ENCODE measurements at regions not wholly inside any gene's neighbourhood (a gene's known extent, or its start where the extent isn't known, plus 50 kb on each side); places are given as distances from the start of the nearest gene placed in this dataset.

DNA sequence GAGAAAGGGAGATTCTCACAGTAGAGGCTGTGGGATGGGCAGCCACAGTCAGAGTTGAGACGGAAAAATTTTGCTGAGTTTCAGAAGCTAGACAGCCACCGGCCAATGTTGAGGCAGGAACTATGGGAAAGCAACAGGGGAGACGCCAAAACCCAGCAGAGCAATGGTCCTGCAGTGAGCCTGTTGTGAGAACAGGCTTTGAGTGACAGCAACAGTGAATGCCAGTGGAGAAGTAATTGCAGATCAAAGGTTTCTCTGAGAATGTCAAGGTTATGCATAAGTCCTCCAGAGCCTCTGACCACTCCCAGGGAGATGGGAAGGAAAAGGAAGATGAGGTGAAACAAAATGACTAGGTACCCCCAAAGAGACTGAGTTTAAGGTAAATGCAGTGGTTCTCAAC, 54.2 kb upstream of the DAAM1 start:
- H3K9me2 ChIP-seq (ENCODE audit: insufficient read depth), result no peaks in the 10 kb centered on the region
- POLR2A ChIA-PET, result no interaction called here
- no peaks in the 10 kb centered on the region for H3K4me1 ChIP-seq (ENCODE audit: control insufficient read depth in 1 of 2, insufficient read depth in 2 of 2, low read length in 2 of 2)
- H3K79me2 ChIP-seq (ENCODE audit: insufficient read depth, low read length), result no peaks in the 10 kb centered on the region
- no peak overlapping the region for H2AFZ ChIP-seq (ENCODE audit: low read depth, low read length, poor library complexity, severe bottlenecking)
- no TSS peak for BruUV-seq (replicated peaks)
- no peak overlapping the region for H3K4me2 ChIP-seq (ENCODE audit: low read length)
- H3K9ac ChIP-seq (ENCODE audit: low read length), result no peak overlapping the region
- TF ChIP-seq ZNF274 (IDR thresholded peaks at IDR 0.05; ENCODE audit: low read depth, low read length), result no peak
- TF ChIP-seq, protein P1, sequence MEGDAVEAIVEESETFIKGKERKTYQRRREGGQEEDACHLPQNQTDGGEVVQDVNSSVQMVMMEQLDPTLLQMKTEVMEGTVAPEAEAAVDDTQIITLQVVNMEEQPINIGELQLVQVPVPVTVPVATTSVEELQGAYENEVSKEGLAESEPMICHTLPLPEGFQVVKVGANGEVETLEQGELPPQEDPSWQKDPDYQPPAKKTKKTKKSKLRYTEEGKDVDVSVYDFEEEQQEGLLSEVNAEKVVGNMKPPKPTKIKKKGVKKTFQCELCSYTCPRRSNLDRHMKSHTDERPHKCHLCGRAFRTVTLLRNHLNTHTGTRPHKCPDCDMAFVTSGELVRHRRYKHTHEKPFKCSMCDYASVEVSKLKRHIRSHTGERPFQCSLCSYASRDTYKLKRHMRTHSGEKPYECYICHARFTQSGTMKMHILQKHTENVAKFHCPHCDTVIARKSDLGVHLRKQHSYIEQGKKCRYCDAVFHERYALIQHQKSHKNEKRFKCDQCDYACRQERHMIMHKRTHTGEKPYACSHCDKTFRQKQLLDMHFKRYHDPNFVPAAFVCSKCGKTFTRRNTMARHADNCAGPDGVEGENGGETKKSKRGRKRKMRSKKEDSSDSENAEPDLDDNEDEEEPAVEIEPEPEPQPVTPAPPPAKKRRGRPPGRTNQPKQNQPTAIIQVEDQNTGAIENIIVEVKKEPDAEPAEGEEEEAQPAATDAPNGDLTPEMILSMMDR (IDR thresholded peaks at IDR 0.05 in 2 of 3, conservative IDR thresholded peaks at IDR 0.05 in 1 of 3; ENCODE audit: borderline replicate concordance in 1 of 3, insufficient read depth in 1 of 3, low read depth in 2 of 3, low read length in 2 of 3), result no peak
- H4K20me1 ChIP-seq (ENCODE audit: insufficient read depth), result no peaks in the 10 kb centered on the region
- ATAC-seq (no peak), DNase-seq (ENCODE audit: low read depth, low spot score) (no peak)
- no peaks in the 10 kb centered on the region for H3K27me3 ChIP-seq (ENCODE audit: insufficient read depth, low read length)
- no peak overlapping the region for H3K27ac ChIP-seq (ENCODE audit: low read depth, low read length)
- RAD21 ChIA-PET (ENCODE audit: low non-redundant PET in 1 of 2, low total read pairs in 2 of 2, uncharacterized antibody in 2 of 2, unreplicated experiment in 2 of 2), result interaction anchor here in 1 of 2 experiments (1.6 kb wide), 1 partner anchor 309 kb away, joined by 3 read pairs; no protein-coding TSS in a partner anchor
- CTCF ChIA-PET, result no interaction called here
- no peak overlapping the region for H3K4me3 ChIP-seq (replicated peaks in 1 of 2; ENCODE audit: low read depth in 1 of 2, low read length in 2 of 2)
- H3K36me3 ChIP-seq (ENCODE audit: control insufficient read depth in 1 of 2, insufficient read depth in 2 of 2, low read length in 2 of 2), result no peaks in the 10 kb centered on the region
- no peaks in the 10 kb centered on the region for H3K9me3 ChIP-seq (ENCODE audit: control insufficient read depth in 1 of 2, insufficient read depth in 1 of 2, low read depth in 1 of 2, low read length in 2 of 2)
- intact Hi-C loops (cut with micrococcal nuclease), result no loop called here

- no peaks in the 10 kb centered on the region for H3K9me2 ChIP-seq (ENCODE audit: insufficient read depth)
- H3K4me3 ChIP-seq (replicated peaks in 1 of 2; ENCODE audit: low read depth in 1 of 2, low read length in 2 of 2), result no peak overlapping the region
- H3K4me1 ChIP-seq (ENCODE audit: control insufficient read depth in 1 of 2, insufficient read depth in 2 of 2, low read length in 2 of 2), result no peaks in the 10 kb centered on the region
- no peaks in the 10 kb centered on the region for H3K27me3 ChIP-seq (ENCODE audit: insufficient read depth, low read length)
- intact Hi-C loops (cut with micrococcal nuclease), result no loop called here
- H4K20me1 ChIP-seq (ENCODE audit: insufficient read depth), result no peaks in the 10 kb centered on the region
- no TSS peak for BruUV-seq (replicated peaks)
- no peaks in the 10 kb centered on the region for H3K36me3 ChIP-seq (ENCODE audit: control insufficient read depth in 1 of 2, insufficient read depth in 2 of 2, low read length in 2 of 2)
- DNase-seq (ENCODE audit: low read depth, low spot score) (no peak), ATAC-seq (no peak)
- ChIA-PET POLR2A (no interaction called here), CTCF (no interaction called here), RAD21 (ENCODE audit: low non-redundant PET in 1 of 2, low total read pairs in 2 of 2, uncharacterized antibody in 2 of 2, unreplicated experiment in 2 of 2) (no interaction called here)
- no peak overlapping the region for H3K9ac ChIP-seq (ENCODE audit: low read length)
- H3K9me3 ChIP-seq (ENCODE audit: control insufficient read depth in 1 of 2, insufficient read depth in 1 of 2, low read depth in 1 of 2, low read length in 2 of 2), result no peaks in the 10 kb centered on the region
- no peak overlapping the region for H2AFZ ChIP-seq (ENCODE audit: low read depth, low read length, poor library complexity, severe bottlenecking)
- no peaks in the 10 kb centered on the region for H3K79me2 ChIP-seq (ENCODE audit: insufficient read depth, low read length)
- no peak overlapping the region for H3K27ac ChIP-seq (ENCODE audit: low read depth, low read length)
- H3K4me2 ChIP-seq (ENCODE audit: low read length), result no peak overlapping the region
- TF ChIP-seq SRF (IDR thresholded peaks at IDR 0.05; ENCODE audit: low read depth) (no peak), CBX3 (IDR thresholded peaks at IDR 0.05; ENCODE audit: low read depth) (no peak), ATF3 (IDR thresholded peaks at IDR 0.05) (no peak), ZFX (IDR thresholded peaks at IDR 0.05) (no peak), EZH2phosphoT487 (IDR thresholded peaks at IDR 0.05; ENCODE audit: borderline replicate concordance) (no peak), EZH2 (IDR thresholded peaks at IDR 0.05) (no peak), ELF1 (IDR thresholded peaks at IDR 0.05; ENCODE audit: borderline replicate concordance, low read depth) (no peak), ZNF274 (IDR thresholded peaks at IDR 0.05; ENCODE audit: low read depth, low read length) (no peak), RAD21 (IDR thresholded peaks at IDR 0.05; ENCODE audit: low read depth) (no peak), TCF7L2 (IDR thresholded peaks at IDR 0.05; ENCODE audit: borderline replicate concordance, extremely low read depth, insufficient read depth, insufficient read length) (no peak), POLR2A (IDR thresholded peaks at IDR 0.05; ENCODE audit: borderline replicate concordance, extremely low read depth, insufficient read depth, insufficient read length) (no peak), YY1 (IDR thresholded peaks at IDR 0.05; ENCODE audit: extremely low read depth, insufficient replicate concordance, low read depth, low read length) (no peak), SP1 (IDR thresholded peaks at IDR 0.05; ENCODE audit: low read depth) (no peak), REST (IDR thresholded peaks at IDR 0.05; ENCODE audit: low read depth) (no peak), CEBPB (IDR thresholded peaks at IDR 0.05; ENCODE audit: low read depth) (no peak)
- TF ChIP-seq, protein P2, sequence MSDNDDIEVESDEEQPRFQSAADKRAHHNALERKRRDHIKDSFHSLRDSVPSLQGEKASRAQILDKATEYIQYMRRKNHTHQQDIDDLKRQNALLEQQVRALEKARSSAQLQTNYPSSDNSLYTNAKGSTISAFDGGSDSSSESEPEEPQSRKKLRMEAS (IDR thresholded peaks at IDR 0.05), result no peak
Observed at GRCh38 chr14:59137256-59137655, 51.2 kb upstream of the DAAM1 start.
